DMS153 (cell line): ENCODE measurements at regions not wholly inside any gene's neighbourhood (a gene's known extent, or its start where the extent isn't known, plus 50 kb on each side); places are given as distances from the start of the nearest gene placed in this dataset.
"Not testable (repeated sequence)": the region's sequence is repeated elsewhere in the genome, so short reads cannot be mapped to it uniquely, and the experiment has no call there.

Source experiments
- DNase-seq: peaks from one replicate; lab custom pipeline; 2025; lab: John Stamatoyannopoulos, UW

GRCh38 chr2:17362956-17363355 is 155.3 kb downstream of the RAD51AP2 start:
- DNase-seq, result no peak

- DNase-seq, result no peak
Observed at GRCh38 chr2:17355608-17356329, 162.5 kb downstream of the RAD51AP2 start.

- no peak for DNase-seq
Observed at GRCh38 chr2:17353263-17353662, 165.0 kb downstream of the RAD51AP2 start.

- DNase-seq, result not testable (repeated sequence)
Observed at GRCh38 chr2:17342692-17343091, 175.5 kb downstream of the RAD51AP2 start.

GRCh38 chr2:17337507-17337906 is 180.7 kb downstream of the RAD51AP2 start:
- DNase-seq, result no peak

GRCh38 chr2:17336458-17336857 is 181.8 kb downstream of the RAD51AP2 start:
- DNase-seq, result no peak

- DNase-seq, result no peak
Observed at GRCh38 chr2:17334300-17334699, 183.9 kb downstream of the RAD51AP2 start.

- no peak for DNase-seq
Observed at GRCh38 chr2:17331636-17332035, 186.6 kb downstream of the RAD51AP2 start.

- no peak for DNase-seq
Observed at GRCh38 chr2:17328161-17328560, 190.1 kb downstream of the RAD51AP2 start.

GRCh38 chr2:17327649-17328048 is 190.6 kb downstream of the RAD51AP2 start:
- DNase-seq, result no peak

- DNase-seq, result no peak
Observed at GRCh38 chr2:17326717-17327116, 191.5 kb downstream of the RAD51AP2 start.

- no peak for DNase-seq
Observed at GRCh38 chr2:17323697-17324096, 194.5 kb downstream of the RAD51AP2 start.

- DNase-seq, result no peak
Observed at GRCh38 chr2:17322461-17322860, 195.8 kb downstream of the RAD51AP2 start.

GRCh38 chr2:17319090-17319489 is 199.2 kb downstream of the RAD51AP2 start:
- no peak for DNase-seq

- no peak for DNase-seq
Observed at GRCh38 chr2:17318013-17318412, 200.2 kb downstream of the RAD51AP2 start.

GRCh38 chr2:17317439-17317976 is 200.7 kb downstream of the RAD51AP2 start:
- no peak for DNase-seq

GRCh38 chr2:17313261-17313660 is 205.0 kb downstream of the RAD51AP2 start:
- DNase-seq, result no peak

- no peak for DNase-seq
Observed at GRCh38 chr2:17311771-17312511, 206.3 kb downstream of the RAD51AP2 start.

GRCh38 chr2:17311106-17311619 is 207.1 kb downstream of the RAD51AP2 start:
- no peak for DNase-seq

GRCh38 chr2:17309741-17310339 is 208.4 kb downstream of the RAD51AP2 start:
- peak; percentile 85 for DNase-seq

- no peak for DNase-seq
Observed at GRCh38 chr2:17309181-17309580, 209.1 kb downstream of the RAD51AP2 start.

- DNase-seq, result no peak
Observed at GRCh38 chr2:17306706-17307105, 211.5 kb downstream of the RAD51AP2 start.

GRCh38 chr2:17306219-17306618 is 212.0 kb downstream of the RAD51AP2 start:
- DNase-seq, result no peak
